ENCODE measurements at regions not wholly inside any gene's neighbourhood (a gene's known extent, or its start where the extent isn't known, plus 50 kb on each side); places are given as distances from the start of the nearest gene placed in this dataset.
A peak's percentile ranks its signal among the peaks of the same experiment; 100 is the strongest.

DNA sequence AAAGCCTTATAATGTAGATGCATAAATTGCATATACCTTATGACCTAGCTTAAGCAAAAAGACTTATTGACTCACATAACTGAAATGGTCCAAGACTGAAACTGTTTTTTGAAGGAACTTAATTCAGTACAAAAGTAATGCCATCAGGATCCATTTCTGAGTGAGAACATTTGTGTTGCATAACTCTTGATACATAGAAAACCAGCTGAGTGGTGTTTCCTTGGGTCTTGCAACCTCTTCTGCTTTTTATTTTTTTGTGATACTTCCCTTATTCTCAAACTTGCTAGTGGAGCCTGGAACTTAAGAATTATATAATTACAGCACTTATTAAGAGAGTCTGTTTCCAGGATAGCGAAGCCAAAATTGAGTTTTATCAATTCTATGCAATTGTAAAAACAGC lies 272.0 kb downstream of the MAN2A1 start:
- H3K4me1 ChIP-seq = peaks cover 0 to 5% (median 0%) of the 10 kb centered on the region in 4 donors
- DNase-seq = no peak
- H3K27ac ChIP-seq = no peak overlapping the region
- no peak for TF ChIP-seq EP300 (IDR thresholded peaks at IDR 0.05)
- TF ChIP-seq POLR2A (IDR thresholded peaks at IDR 0.05) = no peak
- TF ChIP-seq POLR2AphosphoS5 (IDR thresholded peaks at IDR 0.05) = no peak
- TF ChIP-seq, protein P1, sequence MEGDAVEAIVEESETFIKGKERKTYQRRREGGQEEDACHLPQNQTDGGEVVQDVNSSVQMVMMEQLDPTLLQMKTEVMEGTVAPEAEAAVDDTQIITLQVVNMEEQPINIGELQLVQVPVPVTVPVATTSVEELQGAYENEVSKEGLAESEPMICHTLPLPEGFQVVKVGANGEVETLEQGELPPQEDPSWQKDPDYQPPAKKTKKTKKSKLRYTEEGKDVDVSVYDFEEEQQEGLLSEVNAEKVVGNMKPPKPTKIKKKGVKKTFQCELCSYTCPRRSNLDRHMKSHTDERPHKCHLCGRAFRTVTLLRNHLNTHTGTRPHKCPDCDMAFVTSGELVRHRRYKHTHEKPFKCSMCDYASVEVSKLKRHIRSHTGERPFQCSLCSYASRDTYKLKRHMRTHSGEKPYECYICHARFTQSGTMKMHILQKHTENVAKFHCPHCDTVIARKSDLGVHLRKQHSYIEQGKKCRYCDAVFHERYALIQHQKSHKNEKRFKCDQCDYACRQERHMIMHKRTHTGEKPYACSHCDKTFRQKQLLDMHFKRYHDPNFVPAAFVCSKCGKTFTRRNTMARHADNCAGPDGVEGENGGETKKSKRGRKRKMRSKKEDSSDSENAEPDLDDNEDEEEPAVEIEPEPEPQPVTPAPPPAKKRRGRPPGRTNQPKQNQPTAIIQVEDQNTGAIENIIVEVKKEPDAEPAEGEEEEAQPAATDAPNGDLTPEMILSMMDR (IDR thresholded peaks at IDR 0.05) = no peak
- 61 to 86% methylated on average over 1 of the region's 1 CpG for WGBS, 2 donors
- H3K9me3 ChIP-seq = no peaks in the 10 kb centered on the region
- H3K27me3 ChIP-seq = no peaks in the 10 kb centered on the region
- no peak overlapping the region for H3K4me3 ChIP-seq
- peak in 1 of 2 donors; percentile 78 for ATAC-seq (ENCODE audit: low FRiP score in 2 of 2)
- no peaks in the 10 kb centered on the region for H3K36me3 ChIP-seq

- DNase-seq = no peak
- Histone ChIP-seq H3K4me1 (peaks cover 0 to 5% (median 0%) of the 10 kb centered on the region in 4 donors), H3K4me3 (no peak overlapping the region), H3K27me3 (no peaks in the 10 kb centered on the region), H3K36me3 (no peaks in the 10 kb centered on the region), H3K9me3 (no peaks in the 10 kb centered on the region), H3K27ac (no peak overlapping the region)
- no peak for TF ChIP-seq EP300 (IDR thresholded peaks at IDR 0.05)
- TF ChIP-seq POLR2A (IDR thresholded peaks at IDR 0.05) = no peak
- no peak for TF ChIP-seq POLR2AphosphoS5 (IDR thresholded peaks at IDR 0.05)
- TF ChIP-seq, protein P1 (IDR thresholded peaks at IDR 0.05) = no peak
- ATAC-seq (ENCODE audit: low FRiP score in 2 of 2) = no peak
- 42 to 44% methylated on average over 1 of the region's 1 CpG for WGBS, 2 donors
These were observed 273.3 kb downstream of the MAN2A1 start for GRCh38 chr5:109962882-109963603.

GRCh38 chr5:109964136-109964535 lies 274.4 kb downstream of the MAN2A1 start:
- Histone ChIP-seq H3K4me3 (no peak overlapping the region), H3K4me1 (peaks cover 0 to 5% (median 0%) of the 10 kb centered on the region in 4 donors), H3K27me3 (no peaks in the 10 kb centered on the region), H3K27ac (no peak overlapping the region), H3K9me3 (no peaks in the 10 kb centered on the region), H3K36me3 (no peaks in the 10 kb centered on the region)
- TF ChIP-seq EP300 (IDR thresholded peaks at IDR 0.05) (no peak), POLR2AphosphoS5 (IDR thresholded peaks at IDR 0.05) (no peak), POLR2A (IDR thresholded peaks at IDR 0.05) (no peak)
- TF ChIP-seq, protein P1 (IDR thresholded peaks at IDR 0.05) = no peak
- DNase-seq (no peak), ATAC-seq (ENCODE audit: low FRiP score in 2 of 2) (no peak)
- 93 to 95% methylated on average over 3 of the region's 3 CpGs for WGBS, 2 donors

DNA sequence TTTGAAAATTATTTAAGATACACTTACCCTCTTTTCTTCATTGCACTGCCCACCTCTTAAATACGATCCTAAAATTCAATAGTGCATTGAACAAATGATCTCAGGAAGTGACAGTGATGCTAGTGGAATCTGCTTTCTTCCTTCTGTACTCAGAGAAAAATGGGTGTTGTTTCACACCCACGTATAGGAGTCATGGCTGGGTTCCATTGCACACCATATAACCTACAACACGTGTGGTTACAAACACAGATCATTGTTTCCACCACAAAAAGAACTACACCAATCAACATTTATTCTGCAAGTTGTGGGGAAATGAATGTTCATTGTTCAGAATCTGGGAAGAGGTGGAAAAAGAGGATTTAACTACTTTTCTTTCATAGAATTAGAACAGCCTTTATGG lies 275.9 kb downstream of the MAN2A1 start:
- 74 to 88% methylated on average over 3 of the region's 3 CpGs for WGBS, 2 donors
- no peak for TF ChIP-seq EP300 (IDR thresholded peaks at IDR 0.05)
- TF ChIP-seq, protein P1 (IDR thresholded peaks at IDR 0.05) = no peak
- ATAC-seq (ENCODE audit: low FRiP score in 2 of 2) = no peak

DNA sequence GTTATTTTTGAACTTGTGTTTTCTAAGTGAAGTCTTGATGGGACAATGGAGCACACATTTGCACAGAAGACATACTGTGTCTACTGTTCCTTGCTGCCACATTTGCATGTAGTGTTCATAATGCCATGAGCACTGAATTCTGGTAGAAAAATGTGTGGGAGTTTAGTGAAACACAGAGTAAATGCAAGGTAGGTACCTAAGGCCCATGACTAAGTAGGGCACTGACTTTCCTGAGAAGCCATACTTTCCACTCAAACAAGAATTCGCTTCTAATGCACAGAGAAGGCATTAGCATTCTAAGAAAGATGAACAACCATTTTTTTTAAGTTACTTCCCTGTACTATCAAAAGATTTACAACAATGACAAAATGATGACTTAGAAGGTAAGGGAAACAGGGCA lies 282.2 kb downstream of the MAN2A1 start:
- Histone ChIP-seq H3K9me3 (no peaks in the 10 kb centered on the region), H3K27me3 (no peaks in the 10 kb centered on the region), H3K4me1 (no peaks in the 10 kb centered on the region), H3K36me3 (no peaks in the 10 kb centered on the region), H3K27ac (no peak overlapping the region), H3K4me3 (no peak overlapping the region)
- 86 to 96% methylated on average over 1 of the region's 1 CpG for WGBS, 2 donors
- no peak for DNase-seq
- TF ChIP-seq POLR2A (IDR thresholded peaks at IDR 0.05) = no peak
- TF ChIP-seq, protein P1 (IDR thresholded peaks at IDR 0.05) = no peak
- TF ChIP-seq POLR2AphosphoS5 (IDR thresholded peaks at IDR 0.05) = no peak
- TF ChIP-seq EP300 (IDR thresholded peaks at IDR 0.05) = no peak
- no peak for ATAC-seq (ENCODE audit: low FRiP score in 2 of 2)

More for the DNA sequence above, 275.9 kb downstream of the MAN2A1 start:
- Histone ChIP-seq H3K4me1 (peaks cover 0 to 5% (median 0%) of the 10 kb centered on the region in 4 donors), H3K4me3 (no peak overlapping the region), H3K27me3 (no peaks in the 10 kb centered on the region), H3K27ac (no peak overlapping the region), H3K36me3 (no peaks in the 10 kb centered on the region), H3K9me3 (no peaks in the 10 kb centered on the region)
- no peak for DNase-seq
